HEK293 (cell line): ENCODE measurements at regions not wholly inside any gene's neighbourhood (a gene's known extent, or its start where the extent isn't known, plus 50 kb on each side); places are given as distances from the start of the nearest gene placed in this dataset.
"Not testable (repeated sequence)": the region's sequence is repeated elsewhere in the genome, so short reads cannot be mapped to it uniquely, and the experiment has no call there.

Experiments
- CTCF ChIA-PET: fragments of 350-600 bp; formaldehyde crosslinking; extraction: SDS; loops from one replicate; lab custom pipeline; 2021; ENCODE audit warnings: antibody characterized with exemption; lab: Yijun Ruan, JAX
- POLR2A ChIA-PET: fragments of 300-600 bp; formaldehyde crosslinking; extraction: SDS; loops from one replicate; lab custom pipeline; 2020; ENCODE audit warnings: antibody characterized with exemption, inconsistent platforms; lab: Yijun Ruan, JAX
- H3K27ac ChIP-seq: fragments of 200-500 bp; sonication (Bioruptor generic); 2 replicates; pipeline ENCODE4 v1.5.1; 2014; ENCODE audit warnings: low read depth, low read length, control low read depth, inconsistent platforms; ENCODE audit errors: extremely low read depth
- H3K36me3 ChIP-seq, 2 experiments: fragments of 200-500 bp in 1 of 2; sonication (Bioruptor generic) in 1 of 2; 1 replicate in 1 of 2; 2 replicates in 1 of 2; pipeline ENCODE4 v1.5.1; 2014 to 2017; ENCODE audit warnings: inconsistent platforms in 2 of 2, low read length in 2 of 2; ENCODE audit not compliant: control insufficient read depth in 2 of 2, insufficient read depth in 1 of 2
- H3K4me1 ChIP-seq: fragments of 200-500 bp; sonication (Bioruptor generic); 2 replicates; pipeline ENCODE4 v1.5.1; 2014; ENCODE audit warnings: mild to moderate bottlenecking, low read length, inconsistent platforms; ENCODE audit not compliant: control insufficient read depth, insufficient read depth
- H3K4me3 ChIP-seq: 2 replicates; pipeline ENCODE4 v1.5.1; 2011; ENCODE audit warnings: low read depth, mild to moderate bottlenecking, control low read depth, low read length, moderate library complexity
- H3K9me3 ChIP-seq: fragments of 200-500 bp; sonication (Bioruptor generic); 2 replicates; pipeline ENCODE4 v1.5.1; 2014; ENCODE audit warnings: low read depth, low read length, inconsistent platforms; ENCODE audit not compliant: control insufficient read depth, insufficient read depth
- PRDM1 ChIP-seq: fragments of 450-650 bp; formaldehyde crosslinking; IDR thresholded peaks from 2 replicates; pipeline ENCODE4; 2016; ENCODE audit warnings: missing biosample characterization, missing genetic modification characterization
- SCRT1 ChIP-seq: fragments of 450-650 bp; formaldehyde crosslinking; IDR thresholded peaks from 2 replicates; pipeline ENCODE4 v1.5.1; 2016; ENCODE audit warnings: missing biosample characterization, missing genetic modification characterization, borderline replicate concordance
- ZFP41 ChIP-seq: fragments of 450-650 bp; formaldehyde crosslinking; IDR thresholded peaks from 2 replicates; pipeline ENCODE4 v1.5.1; 2016; ENCODE audit warnings: missing biosample characterization, missing genetic modification characterization, borderline replicate concordance
- ZNF121 ChIP-seq: fragments of 450-650 bp; formaldehyde crosslinking; IDR thresholded peaks from 2 replicates; pipeline ENCODE4 v1.5.1; 2016; ENCODE audit warnings: missing biosample characterization, missing genetic modification characterization
- ZNF138 ChIP-seq: fragments of 450-650 bp; formaldehyde crosslinking; IDR thresholded peaks from 2 replicates; pipeline ENCODE4 v1.5.1; 2016; ENCODE audit warnings: missing biosample characterization, missing genetic modification characterization, borderline replicate concordance
- ZNF175 ChIP-seq: fragments of 450-650 bp; formaldehyde crosslinking; IDR thresholded peaks from 2 replicates; pipeline ENCODE4 v1.5.1; 2016; ENCODE audit warnings: missing biosample characterization, missing genetic modification characterization
- ZNF202 ChIP-seq: fragments of 450-650 bp; formaldehyde crosslinking; IDR thresholded peaks from 2 replicates; pipeline ENCODE4 v1.5.1; 2016; ENCODE audit warnings: missing biosample characterization, missing genetic modification characterization, borderline replicate concordance
- ZNF366 ChIP-seq: fragments of 450-650 bp; formaldehyde crosslinking; conservative IDR thresholded peaks from 2 replicates; pipeline ENCODE4 v1.5.1; 2016; ENCODE audit warnings: missing biosample characterization, missing genetic modification characterization
- ZNF423 ChIP-seq: fragments of 450-650 bp; formaldehyde crosslinking; IDR thresholded peaks from 2 replicates; pipeline ENCODE4 v1.5.1; 2016; ENCODE audit warnings: missing biosample characterization, missing genetic modification characterization
- ZNF501 ChIP-seq: fragments of 450-650 bp; formaldehyde crosslinking; IDR thresholded peaks from 2 replicates; pipeline ENCODE4 v1.5.1; 2016; ENCODE audit warnings: missing biosample characterization, missing genetic modification characterization
- ZNF623 ChIP-seq: fragments of 450-650 bp; formaldehyde crosslinking; IDR thresholded peaks from 2 replicates; pipeline ENCODE4 v1.5.1; 2016; ENCODE audit warnings: missing biosample characterization, missing genetic modification characterization
- ZNF664 ChIP-seq: fragments of 450-650 bp; formaldehyde crosslinking; IDR thresholded peaks from 2 replicates; pipeline ENCODE4 v1.5.1; 2016; ENCODE audit warnings: missing biosample characterization, missing genetic modification characterization
- TF ChIP-seq, protein P1 (sequence below): fragments of 450-650 bp; formaldehyde crosslinking; conservative IDR thresholded peaks from 2 replicates; pipeline ENCODE4 v1.5.1; 2016; ENCODE audit warnings: low read depth, missing biosample characterization, missing genetic modification characterization
- TF ChIP-seq, protein P2 (sequence below): fragments of 450-650 bp; formaldehyde crosslinking; IDR thresholded peaks from 2 replicates; pipeline ENCODE4 v1.5.1; 2016; ENCODE audit warnings: missing biosample characterization, missing genetic modification characterization
- TF ChIP-seq, protein P3 (sequence below): fragments of 450-650 bp; formaldehyde crosslinking; optimal IDR thresholded peaks from 2 replicates; pipeline ENCODE3; 2016; ENCODE audit warnings: missing biosample characterization, mild to moderate bottlenecking, missing genetic modification characterization
- TF ChIP-seq, protein P4 (sequence below): fragments of 450-650 bp; formaldehyde crosslinking; IDR thresholded peaks from 2 replicates; pipeline ENCODE4 v1.5.1; 2016; ENCODE audit warnings: missing biosample characterization, missing genetic modification characterization
- TF ChIP-seq, protein P5 (sequence below): fragments of 450-650 bp; IDR thresholded peaks from 2 replicates; pipeline ENCODE4 v1.5.1; 2018; ENCODE audit warnings: missing biosample characterization, missing genetic modification characterization
- TF ChIP-seq, protein P6 (sequence below): fragments of 450-650 bp; formaldehyde crosslinking; IDR thresholded peaks from 2 replicates; pipeline ENCODE4 v1.5.1; 2016; ENCODE audit warnings: missing biosample characterization, missing genetic modification characterization

DNA sequence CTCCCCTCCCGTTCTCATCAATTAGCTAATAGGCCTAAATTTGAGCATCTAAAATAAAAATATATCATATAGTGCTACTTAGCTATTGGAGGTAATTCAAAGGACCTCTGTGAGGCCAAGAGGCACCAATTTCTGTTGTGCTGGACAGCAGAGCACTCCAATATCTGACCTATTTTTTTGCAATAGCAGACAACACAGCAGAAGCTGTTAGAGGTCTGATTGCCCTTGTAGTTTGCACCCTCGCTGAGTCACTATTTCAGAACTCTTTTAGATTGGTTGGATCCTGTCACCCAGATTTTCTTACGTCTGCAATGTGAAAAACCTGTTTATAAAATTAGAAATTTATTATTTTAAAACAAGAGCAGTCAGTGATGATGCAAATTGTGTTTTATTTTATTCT, 184.1 kb downstream of the CEP135 start (continued):
- TF ChIP-seq, protein P1, sequence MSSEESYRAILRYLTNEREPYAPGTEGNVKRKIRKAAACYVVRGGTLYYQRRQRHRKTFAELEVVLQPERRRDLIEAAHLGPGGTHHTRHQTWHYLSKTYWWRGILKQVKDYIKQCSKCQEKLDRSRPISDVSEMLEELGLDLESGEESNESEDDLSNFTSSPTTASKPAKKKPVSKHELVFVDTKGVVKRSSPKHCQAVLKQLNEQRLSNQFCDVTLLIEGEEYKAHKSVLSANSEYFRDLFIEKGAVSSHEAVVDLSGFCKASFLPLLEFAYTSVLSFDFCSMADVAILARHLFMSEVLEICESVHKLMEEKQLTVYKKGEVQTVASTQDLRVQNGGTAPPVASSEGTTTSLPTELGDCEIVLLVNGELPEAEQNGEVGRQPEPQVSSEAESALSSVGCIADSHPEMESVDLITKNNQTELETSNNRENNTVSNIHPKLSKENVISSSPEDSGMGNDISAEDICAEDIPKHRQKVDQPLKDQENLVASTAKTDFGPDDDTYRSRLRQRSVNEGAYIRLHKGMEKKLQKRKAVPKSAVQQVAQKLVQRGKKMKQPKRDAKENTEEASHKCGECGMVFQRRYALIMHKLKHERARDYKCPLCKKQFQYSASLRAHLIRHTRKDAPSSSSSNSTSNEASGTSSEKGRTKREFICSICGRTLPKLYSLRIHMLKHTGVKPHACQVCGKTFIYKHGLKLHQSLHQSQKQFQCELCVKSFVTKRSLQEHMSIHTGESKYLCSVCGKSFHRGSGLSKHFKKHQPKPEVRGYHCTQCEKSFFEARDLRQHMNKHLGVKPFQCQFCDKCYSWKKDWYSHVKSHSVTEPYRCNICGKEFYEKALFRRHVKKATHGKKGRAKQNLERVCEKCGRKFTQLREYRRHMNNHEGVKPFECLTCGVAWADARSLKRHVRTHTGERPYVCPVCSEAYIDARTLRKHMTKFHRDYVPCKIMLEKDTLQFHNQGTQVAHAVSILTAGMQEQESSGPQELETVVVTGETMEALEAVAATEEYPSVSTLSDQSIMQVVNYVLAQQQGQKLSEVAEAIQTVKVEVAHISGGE, result no peak

DNA sequence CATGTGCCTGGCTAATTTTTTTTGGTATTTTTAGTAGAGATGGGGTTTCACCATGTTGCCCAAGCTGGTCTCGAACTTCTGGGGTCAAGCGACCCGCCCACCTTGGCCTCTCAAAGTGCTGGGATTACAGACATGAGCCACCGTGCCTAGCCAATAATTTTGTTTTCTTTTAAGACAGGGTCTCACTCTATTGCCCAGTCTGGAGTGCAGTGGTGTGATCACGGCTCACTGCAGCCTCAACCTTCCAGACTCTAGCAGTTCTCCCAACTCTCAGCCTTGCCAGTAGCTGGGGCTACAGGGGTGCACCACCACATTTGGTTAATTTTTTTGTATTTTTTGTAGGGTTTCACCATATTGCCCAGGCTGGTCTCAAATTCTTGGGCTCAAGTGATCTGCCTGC, 183.4 kb downstream of the CEP135 start:
- POLR2A ChIA-PET, H3K27ac ChIP-seq, H3K9me3 ChIP-seq, CTCF ChIA-PET, H3K36me3 ChIP-seq, H3K4me3 ChIP-seq, H3K4me1 ChIP-seq: not testable (repeated sequence)
- TF ChIP-seq ZNF121 (tag by site-specific recombination), result peak; percentile 60; the same call in 1 of the 2 replicates

DNA sequence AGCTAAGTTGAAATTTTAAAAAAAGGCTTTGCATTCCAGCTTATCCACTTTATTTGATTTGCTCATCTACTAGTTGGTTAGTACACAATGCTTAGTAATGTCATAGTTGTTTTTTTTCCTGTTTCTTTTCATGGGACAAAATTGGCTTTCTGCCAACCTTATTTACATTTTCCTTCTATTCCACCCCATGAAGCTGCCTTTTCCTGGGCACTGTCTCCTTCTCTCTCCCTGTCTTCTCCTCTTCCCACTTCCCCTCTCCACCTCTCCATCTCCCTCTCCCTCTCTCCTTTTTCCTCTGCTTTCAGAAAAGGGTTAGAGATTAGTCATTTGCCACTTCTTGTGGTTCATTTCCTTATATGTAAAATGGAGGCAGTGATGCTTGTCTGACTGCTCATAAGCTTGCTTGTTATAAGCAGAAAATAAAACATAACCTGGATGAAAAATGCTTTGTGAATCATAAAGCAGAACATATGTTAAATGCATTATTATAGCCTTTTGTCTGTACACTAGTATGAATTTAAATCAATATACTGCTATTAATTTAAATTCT, 181.9 kb downstream of the CEP135 start:
- peak; percentile 75; the same call in 1 of the 2 replicates for TF ChIP-seq PRDM1 (tag by site-specific recombination)
- no peak for TF ChIP-seq ZFP41 (tag by site-specific recombination)
- TF ChIP-seq ZNF366, result peak; percentile 44; the same call in 1 of the 2 replicates
- TF ChIP-seq ZNF664 (tag by site-specific recombination), result 0 out of 2 replicates have a peak, but pooled peaks have one; percentile 18
- TF ChIP-seq, protein P2, sequence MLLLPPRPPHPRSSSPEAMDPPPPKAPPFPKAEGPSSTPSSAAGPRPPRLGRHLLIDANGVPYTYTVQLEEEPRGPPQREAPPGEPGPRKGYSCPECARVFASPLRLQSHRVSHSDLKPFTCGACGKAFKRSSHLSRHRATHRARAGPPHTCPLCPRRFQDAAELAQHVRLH (tag by site-specific recombination), result no peak
- Histone ChIP-seq H3K36me3 (no peaks in the 10 kb centered on the region), H3K9me3 (no peaks in the 10 kb centered on the region), H3K4me3 (no peak overlapping the region), H3K27ac (no peak overlapping the region), H3K4me1 (peaks cover 2% of the 10 kb centered on the region; the same call in 1 of the 2 replicates)
- ChIA-PET CTCF (interaction anchor here (0.7 kb wide), 2 partner anchors 61 to 124 kb away, joined by 3 to 4 read pairs; no protein-coding TSS in a partner anchor), POLR2A (no interaction called here)

DNA sequence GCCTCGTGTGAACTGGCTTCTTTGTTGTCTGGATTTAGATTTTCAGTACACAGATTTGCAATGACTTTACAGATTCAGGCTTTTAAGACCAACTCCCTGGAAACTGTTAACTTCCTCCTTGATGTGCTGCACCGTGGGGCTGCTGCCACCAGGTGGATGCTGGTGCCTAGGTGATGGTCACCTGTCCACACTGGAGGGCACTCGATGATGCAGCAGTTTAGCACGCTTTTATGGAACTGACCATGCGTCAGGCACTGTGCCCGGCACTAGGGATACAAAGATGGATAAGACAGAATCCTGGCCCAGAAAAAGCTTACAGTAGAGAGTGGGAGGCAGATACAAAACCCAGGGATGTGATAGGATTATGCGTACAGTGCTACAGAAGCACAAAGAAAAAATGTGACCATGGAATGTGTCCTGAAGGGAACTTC, 180.7 kb downstream of the CEP135 start:
- ChIA-PET CTCF (interaction anchor here (0.6 to 1.0 kb wide), 2 partner anchors 173 to 1148 kb away, joined by 3 to 4 read pairs; no protein-coding TSS in a partner anchor), POLR2A (no interaction called here)
- no peak overlapping the region for H3K4me3 ChIP-seq
- H3K4me1 ChIP-seq, result peaks cover 2% of the 10 kb centered on the region; the same call in 1 of the 2 replicates
- H3K9me3 ChIP-seq, result no peaks in the 10 kb centered on the region
- no peak overlapping the region for H3K27ac ChIP-seq
- no peaks in the 10 kb centered on the region for H3K36me3 ChIP-seq
- TF ChIP-seq, protein P3, sequence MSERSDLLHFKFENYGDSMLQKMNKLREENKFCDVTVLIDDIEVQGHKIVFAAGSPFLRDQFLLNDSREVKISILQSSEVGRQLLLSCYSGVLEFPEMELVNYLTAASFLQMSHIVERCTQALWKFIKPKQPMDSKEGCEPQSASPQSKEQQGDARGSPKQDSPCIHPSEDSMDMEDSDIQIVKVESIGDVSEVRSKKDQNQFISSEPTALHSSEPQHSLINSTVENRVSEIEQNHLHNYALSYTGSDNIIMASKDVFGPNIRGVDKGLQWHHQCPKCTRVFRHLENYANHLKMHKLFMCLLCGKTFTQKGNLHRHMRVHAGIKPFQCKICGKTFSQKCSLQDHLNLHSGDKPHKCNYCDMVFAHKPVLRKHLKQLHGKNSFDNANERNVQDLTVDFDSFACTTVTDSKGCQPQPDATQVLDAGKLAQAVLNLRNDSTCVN (tag by site-specific recombination), result no peak
- no peak for TF ChIP-seq ZNF175 (tag by site-specific recombination)
- no peak for TF ChIP-seq ZNF138 (tag by site-specific recombination)
- TF ChIP-seq ZNF423 (tag by site-specific recombination), result no peak
- TF ChIP-seq, protein P4, sequence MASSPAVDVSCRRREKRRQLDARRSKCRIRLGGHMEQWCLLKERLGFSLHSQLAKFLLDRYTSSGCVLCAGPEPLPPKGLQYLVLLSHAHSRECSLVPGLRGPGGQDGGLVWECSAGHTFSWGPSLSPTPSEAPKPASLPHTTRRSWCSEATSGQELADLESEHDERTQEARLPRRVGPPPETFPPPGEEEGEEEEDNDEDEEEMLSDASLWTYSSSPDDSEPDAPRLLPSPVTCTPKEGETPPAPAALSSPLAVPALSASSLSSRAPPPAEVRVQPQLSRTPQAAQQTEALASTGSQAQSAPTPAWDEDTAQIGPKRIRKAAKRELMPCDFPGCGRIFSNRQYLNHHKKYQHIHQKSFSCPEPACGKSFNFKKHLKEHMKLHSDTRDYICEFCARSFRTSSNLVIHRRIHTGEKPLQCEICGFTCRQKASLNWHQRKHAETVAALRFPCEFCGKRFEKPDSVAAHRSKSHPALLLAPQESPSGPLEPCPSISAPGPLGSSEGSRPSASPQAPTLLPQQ (tag by site-specific recombination), result no peak
- TF ChIP-seq SCRT1 (tag by site-specific recombination), result no peak
- TF ChIP-seq, protein P5, sequence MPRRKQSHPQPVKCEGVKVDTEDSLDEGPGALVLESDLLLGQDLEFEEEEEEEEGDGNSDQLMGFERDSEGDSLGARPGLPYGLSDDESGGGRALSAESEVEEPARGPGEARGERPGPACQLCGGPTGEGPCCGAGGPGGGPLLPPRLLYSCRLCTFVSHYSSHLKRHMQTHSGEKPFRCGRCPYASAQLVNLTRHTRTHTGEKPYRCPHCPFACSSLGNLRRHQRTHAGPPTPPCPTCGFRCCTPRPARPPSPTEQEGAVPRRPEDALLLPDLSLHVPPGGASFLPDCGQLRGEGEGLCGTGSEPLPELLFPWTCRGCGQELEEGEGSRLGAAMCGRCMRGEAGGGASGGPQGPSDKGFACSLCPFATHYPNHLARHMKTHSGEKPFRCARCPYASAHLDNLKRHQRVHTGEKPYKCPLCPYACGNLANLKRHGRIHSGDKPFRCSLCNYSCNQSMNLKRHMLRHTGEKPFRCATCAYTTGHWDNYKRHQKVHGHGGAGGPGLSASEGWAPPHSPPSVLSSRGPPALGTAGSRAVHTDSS, result no peak
- no peak for TF ChIP-seq ZNF623
- no peak for TF ChIP-seq ZNF202 (tag by site-specific recombination)
- TF ChIP-seq, protein P6, sequence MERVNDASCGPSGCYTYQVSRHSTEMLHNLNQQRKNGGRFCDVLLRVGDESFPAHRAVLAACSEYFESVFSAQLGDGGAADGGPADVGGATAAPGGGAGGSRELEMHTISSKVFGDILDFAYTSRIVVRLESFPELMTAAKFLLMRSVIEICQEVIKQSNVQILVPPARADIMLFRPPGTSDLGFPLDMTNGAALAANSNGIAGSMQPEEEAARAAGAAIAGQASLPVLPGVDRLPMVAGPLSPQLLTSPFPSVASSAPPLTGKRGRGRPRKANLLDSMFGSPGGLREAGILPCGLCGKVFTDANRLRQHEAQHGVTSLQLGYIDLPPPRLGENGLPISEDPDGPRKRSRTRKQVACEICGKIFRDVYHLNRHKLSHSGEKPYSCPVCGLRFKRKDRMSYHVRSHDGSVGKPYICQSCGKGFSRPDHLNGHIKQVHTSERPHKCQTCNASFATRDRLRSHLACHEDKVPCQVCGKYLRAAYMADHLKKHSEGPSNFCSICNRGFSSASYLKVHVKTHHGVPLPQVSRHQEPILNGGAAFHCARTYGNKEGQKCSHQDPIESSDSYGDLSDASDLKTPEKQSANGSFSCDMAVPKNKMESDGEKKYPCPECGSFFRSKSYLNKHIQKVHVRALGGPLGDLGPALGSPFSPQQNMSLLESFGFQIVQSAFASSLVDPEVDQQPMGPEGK (tag by site-specific recombination), result no peak
- no peak for TF ChIP-seq ZNF501 (tag by site-specific recombination)
